ENCODE measurements at regions not wholly inside any gene's neighbourhood (a gene's known extent, or its start where the extent isn't known, plus 50 kb on each side); places are given as distances from the start of the nearest gene placed in this dataset.

GRCh38 chr13:30088312-30088855, 219.0 kb downstream of the KATNAL1 start:
- Histone ChIP-seq H3K36me3 (replicated peaks) (no peaks in the 10 kb centered on the region), H3K9me3 (peaks cover 5% of the 10 kb centered on the region; the same call in 1 of the 2 replicates), H3K4me1 (no peaks in the 10 kb centered on the region), H3K27me3 (ENCODE audit: low read depth) (no peaks in the 10 kb centered on the region), H3K4me3 (no peak overlapping the region)
- in situ Hi-C loops (cut with MboI; ENCODE audit: low sequenced_read_pairs) = no loop called here
- DNase-seq (ENCODE audit: low spot score in 2 of 2) = no peak

DNA sequence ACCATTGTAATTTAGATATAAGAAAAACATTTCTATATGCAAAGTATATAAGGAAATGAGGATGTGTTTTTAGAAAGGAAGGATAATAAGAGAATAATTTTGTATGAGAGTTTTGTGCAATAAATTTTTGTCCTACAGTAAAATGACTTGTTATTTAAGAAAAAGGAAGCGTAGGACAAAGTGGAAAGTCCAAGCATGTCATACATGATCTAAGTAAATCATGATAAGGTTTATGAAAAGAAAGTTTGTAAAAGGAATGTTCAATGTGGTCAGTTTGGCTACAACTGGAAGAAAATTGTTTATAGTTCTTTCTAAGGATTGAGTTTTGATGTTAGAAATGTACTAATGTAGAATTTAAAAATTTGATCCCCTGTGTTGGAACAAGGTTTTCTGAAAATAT, 222.3 kb downstream of the KATNAL1 start:
- in situ Hi-C loops (cut with MboI; ENCODE audit: low sequenced_read_pairs) = no loop called here
- Histone ChIP-seq H3K9me3 (peaks cover 5% of the 10 kb centered on the region; the same call in 1 of the 2 replicates), H3K36me3 (replicated peaks) (no peaks in the 10 kb centered on the region), H3K4me1 (no peaks in the 10 kb centered on the region), H3K27me3 (ENCODE audit: low read depth) (no peaks in the 10 kb centered on the region), H3K4me3 (no peak overlapping the region)
- DNase-seq (ENCODE audit: low spot score in 2 of 2) = no peak

- Histone ChIP-seq H3K4me3 (no peak overlapping the region), H3K9me3 (peaks cover 5% of the 10 kb centered on the region; the same call in 1 of the 2 replicates), H3K4me1 (no peaks in the 10 kb centered on the region), H3K36me3 (replicated peaks) (no peaks in the 10 kb centered on the region), H3K27me3 (ENCODE audit: low read depth) (no peaks in the 10 kb centered on the region)
- no peak for DNase-seq (ENCODE audit: low spot score in 2 of 2)
- in situ Hi-C loops (cut with MboI; ENCODE audit: low sequenced_read_pairs) = no loop called here
Measured at GRCh38 chr13:30082391-30082790, 225.0 kb downstream of the KATNAL1 start.

DNA sequence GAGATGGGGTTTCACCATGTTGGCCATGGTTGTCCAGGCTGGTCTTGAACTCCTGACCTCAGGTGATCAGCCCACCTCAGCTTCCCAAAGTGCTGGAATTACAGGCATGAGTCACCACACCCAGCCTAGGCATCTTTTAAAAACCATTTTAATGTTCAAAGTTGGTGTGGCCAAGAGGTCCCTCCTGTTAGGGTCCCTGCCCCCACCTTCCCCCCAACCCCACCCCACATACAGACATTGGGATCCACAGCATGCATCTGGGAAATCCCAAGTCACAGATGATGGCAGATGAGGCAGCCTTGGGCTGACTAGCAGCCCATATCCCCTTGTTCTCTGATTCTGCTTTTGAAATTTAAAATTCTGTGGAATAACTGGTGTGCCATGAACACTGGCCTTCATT, 226.0 kb downstream of the KATNAL1 start:
- in situ Hi-C loops (cut with MboI; ENCODE audit: low sequenced_read_pairs) = no loop called here
- H3K4me3 ChIP-seq = no peak overlapping the region

DNA sequence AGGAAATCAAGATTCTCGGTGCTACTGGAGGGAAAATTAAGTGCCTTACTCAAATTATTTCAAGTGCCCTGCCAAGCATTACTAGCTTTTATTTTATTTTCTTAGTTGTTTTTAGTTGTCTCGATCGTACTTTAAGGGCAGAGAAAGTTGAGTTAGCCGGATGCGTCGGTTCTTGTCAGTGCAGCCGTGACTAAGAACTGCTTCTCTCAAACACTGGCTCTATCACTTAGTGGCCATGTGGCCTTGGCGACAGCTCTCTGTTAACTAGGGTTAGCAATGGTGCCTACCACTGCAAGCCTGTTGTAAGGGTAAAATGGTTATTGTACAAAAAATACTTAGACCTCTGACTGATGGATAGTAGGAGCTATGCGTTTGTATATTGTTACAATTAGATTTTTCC, 227.8 kb downstream of the KATNAL1 start:
- Histone ChIP-seq H3K27me3 (ENCODE audit: low read depth) (no peaks in the 10 kb centered on the region), H3K36me3 (replicated peaks) (no peaks in the 10 kb centered on the region), H3K9me3 (no peaks in the 10 kb centered on the region), H3K4me3 (no peak overlapping the region), H3K4me1 (no peaks in the 10 kb centered on the region)
- no peak for DNase-seq (ENCODE audit: low spot score in 2 of 2)
- in situ Hi-C loops (cut with MboI; ENCODE audit: low sequenced_read_pairs) = no loop called here

More for the DNA sequence above, 226.0 kb downstream of the KATNAL1 start:
- DNase-seq (ENCODE audit: low spot score in 2 of 2) = no peak
- peaks cover 5% of the 10 kb centered on the region; the same call in 1 of the 2 replicates for H3K9me3 ChIP-seq
- no peaks in the 10 kb centered on the region for H3K36me3 ChIP-seq (replicated peaks)
- H3K27me3 ChIP-seq (ENCODE audit: low read depth) = no peaks in the 10 kb centered on the region
- no peaks in the 10 kb centered on the region for H3K4me1 ChIP-seq

GRCh38 chr13:30078059-30078458, 227.6 kb upstream of the UBL3 start:
- no peak for DNase-seq (ENCODE audit: low spot score in 2 of 2)
- in situ Hi-C loops (cut with MboI; ENCODE audit: low sequenced_read_pairs) = no loop called here
- Histone ChIP-seq H3K4me3 (no peak overlapping the region), H3K36me3 (replicated peaks) (no peaks in the 10 kb centered on the region), H3K4me1 (no peaks in the 10 kb centered on the region), H3K9me3 (no peaks in the 10 kb centered on the region), H3K27me3 (ENCODE audit: low read depth) (no peaks in the 10 kb centered on the region)

GRCh38 chr13:30077240-30077735, 226.9 kb upstream of the UBL3 start:
- Histone ChIP-seq H3K27me3 (ENCODE audit: low read depth) (no peaks in the 10 kb centered on the region), H3K9me3 (no peaks in the 10 kb centered on the region), H3K4me1 (no peaks in the 10 kb centered on the region), H3K36me3 (replicated peaks) (no peaks in the 10 kb centered on the region), H3K4me3 (no peak overlapping the region)
- in situ Hi-C loops (cut with MboI; ENCODE audit: low sequenced_read_pairs) = no loop called here
- no peak for DNase-seq (ENCODE audit: low spot score in 2 of 2)

DNA sequence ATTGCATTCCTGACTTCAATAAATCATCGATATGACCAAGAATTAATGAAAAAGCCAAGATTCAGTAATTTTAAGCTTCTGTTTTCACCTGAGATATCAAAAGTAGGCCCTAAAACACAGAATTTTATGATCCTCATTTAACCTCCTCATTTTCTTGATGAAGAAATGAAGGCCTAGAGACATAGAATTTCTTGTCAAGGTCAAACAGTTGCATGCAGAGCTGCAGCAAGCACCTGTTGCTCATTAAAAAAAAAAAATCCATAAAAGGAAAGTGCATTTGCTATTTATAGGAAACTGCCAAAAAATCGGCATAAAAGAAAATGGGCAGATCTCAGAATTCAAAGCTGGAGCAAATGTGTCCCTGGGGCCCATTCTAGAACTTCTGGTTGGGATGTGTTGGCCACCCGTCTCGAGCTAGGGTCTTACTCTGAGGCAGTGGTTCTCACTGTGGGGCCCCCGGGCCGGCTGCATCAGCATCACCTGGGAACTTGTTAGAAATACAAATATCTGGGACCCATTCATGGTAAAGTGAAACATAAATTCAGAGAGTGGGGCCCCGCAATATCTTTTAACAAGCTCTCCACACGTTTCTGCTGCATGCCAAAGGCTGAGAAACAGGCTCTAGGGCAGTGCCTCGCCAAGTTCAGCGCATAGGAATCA, 224.7 kb upstream of the UBL3 start:
- no peak for DNase-seq (ENCODE audit: low spot score in 2 of 2)
- Histone ChIP-seq H3K36me3 (replicated peaks) (no peaks in the 10 kb centered on the region), H3K27me3 (ENCODE audit: low read depth) (no peaks in the 10 kb centered on the region), H3K9me3 (no peaks in the 10 kb centered on the region), H3K4me1 (no peaks in the 10 kb centered on the region), H3K4me3 (no peak overlapping the region)
- in situ Hi-C loops (cut with MboI; ENCODE audit: low sequenced_read_pairs) = no loop called here

DNA sequence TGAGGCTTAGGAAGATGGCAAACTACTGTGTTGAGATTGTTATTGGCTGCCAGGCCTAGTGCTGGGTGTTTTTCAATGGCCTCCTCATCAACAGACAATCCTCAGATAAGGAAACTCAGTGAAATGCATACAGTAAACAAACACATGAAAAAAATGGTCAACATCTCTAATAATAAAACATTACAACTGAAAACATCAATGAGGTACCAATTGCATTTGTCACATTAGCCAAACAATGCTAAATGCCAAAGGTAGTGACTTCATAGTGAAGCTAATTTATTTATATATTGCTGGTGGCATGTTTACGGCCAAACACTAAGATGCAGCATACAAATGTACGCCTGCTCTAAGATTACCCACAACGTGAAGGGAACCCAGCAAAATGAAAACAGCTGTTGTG, 224.0 kb upstream of the UBL3 start:
- DNase-seq (ENCODE audit: low spot score in 2 of 2) = no peak
- Histone ChIP-seq H3K4me1 (no peaks in the 10 kb centered on the region), H3K4me3 (no peak overlapping the region), H3K36me3 (replicated peaks) (no peaks in the 10 kb centered on the region), H3K9me3 (no peaks in the 10 kb centered on the region), H3K27me3 (ENCODE audit: low read depth) (no peaks in the 10 kb centered on the region)
- in situ Hi-C loops (cut with MboI; ENCODE audit: low sequenced_read_pairs) = no loop called here

- no peaks in the 10 kb centered on the region for H3K36me3 ChIP-seq (replicated peaks)
- H3K4me1 ChIP-seq = peaks cover 2% of the 10 kb centered on the region; the same call in 1 of the 2 replicates
- H3K9me3 ChIP-seq = no peaks in the 10 kb centered on the region
- no peaks in the 10 kb centered on the region for H3K27me3 ChIP-seq (ENCODE audit: low read depth)
- no peak overlapping the region for H3K4me3 ChIP-seq
- no peak for DNase-seq (ENCODE audit: low spot score in 2 of 2)
- in situ Hi-C loops (cut with MboI; ENCODE audit: low sequenced_read_pairs) = no loop called here
Measured at GRCh38 chr13:30072818-30073186, 222.4 kb upstream of the UBL3 start.

- Histone ChIP-seq H3K27me3 (ENCODE audit: low read depth) (no peaks in the 10 kb centered on the region), H3K9me3 (no peaks in the 10 kb centered on the region), H3K4me1 (peaks cover 2% of the 10 kb centered on the region; the same call in 1 of the 2 replicates), H3K4me3 (no peak overlapping the region), H3K36me3 (replicated peaks) (no peaks in the 10 kb centered on the region)
- no peak for DNase-seq (ENCODE audit: low spot score in 2 of 2)
- in situ Hi-C loops (cut with MboI; ENCODE audit: low sequenced_read_pairs) = no loop called here
Measured at GRCh38 chr13:30071969-30072817, 221.8 kb upstream of the UBL3 start.

DNA sequence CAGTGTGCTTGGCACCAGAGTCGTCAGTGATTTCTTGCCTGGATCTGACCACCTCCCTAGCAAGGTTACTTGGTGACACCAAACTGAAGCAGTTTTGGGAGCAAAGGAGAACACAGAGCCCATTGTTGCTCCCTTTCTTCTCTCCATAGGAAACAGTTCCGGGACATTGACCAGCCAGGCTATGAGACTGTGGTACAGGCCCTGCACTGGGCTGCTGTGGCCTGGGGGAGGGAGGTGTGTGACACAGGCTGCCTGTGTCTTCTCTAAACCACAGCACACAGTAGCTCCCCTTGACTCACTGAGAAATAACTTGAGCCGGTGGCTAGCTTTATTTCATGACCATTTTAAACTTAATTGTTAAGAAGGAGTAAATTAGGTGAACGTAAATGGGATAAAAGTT, 214.8 kb upstream of the UBL3 start:
- no peaks in the 10 kb centered on the region for H3K27me3 ChIP-seq (ENCODE audit: low read depth)
- H3K36me3 ChIP-seq (replicated peaks) = no peaks in the 10 kb centered on the region
- no peak for DNase-seq (ENCODE audit: low spot score in 2 of 2)
- in situ Hi-C loops (cut with MboI; ENCODE audit: low sequenced_read_pairs) = no loop called here
- no peak overlapping the region for H3K4me3 ChIP-seq
- no peaks in the 10 kb centered on the region for H3K9me3 ChIP-seq
- peaks cover 2% of the 10 kb centered on the region; the same call in 1 of the 2 replicates for H3K4me1 ChIP-seq

DNA sequence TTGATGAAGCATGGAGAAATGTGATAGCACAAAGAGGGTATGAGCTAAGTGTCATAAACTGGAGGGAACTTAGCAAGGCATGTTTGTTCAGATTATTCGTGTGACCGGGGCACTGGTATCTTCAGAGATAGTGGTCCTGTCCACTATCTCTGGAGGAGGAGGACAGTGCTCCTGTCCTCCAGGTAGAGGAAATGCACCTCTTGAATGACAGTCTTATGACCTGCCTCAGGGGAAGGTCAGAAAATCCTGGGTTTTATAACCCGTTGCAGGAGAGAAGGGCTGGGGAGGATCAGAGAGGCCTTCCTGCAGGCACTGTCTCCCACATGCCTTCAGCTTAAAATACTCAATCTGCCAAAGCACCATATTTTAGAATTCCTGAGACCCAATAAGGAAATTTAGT, 213.5 kb upstream of the UBL3 start:
- H3K27me3 ChIP-seq (ENCODE audit: low read depth) = no peaks in the 10 kb centered on the region
- no peaks in the 10 kb centered on the region for H3K4me1 ChIP-seq
- no peaks in the 10 kb centered on the region for H3K36me3 ChIP-seq (replicated peaks)
- in situ Hi-C loops (cut with MboI; ENCODE audit: low sequenced_read_pairs) = no loop called here
- H3K4me3 ChIP-seq = no peak overlapping the region
- no peak for DNase-seq (ENCODE audit: low spot score in 2 of 2)
- H3K9me3 ChIP-seq = no peaks in the 10 kb centered on the region

- Histone ChIP-seq H3K9me3 (no peaks in the 10 kb centered on the region), H3K4me3 (no peak overlapping the region), H3K36me3 (replicated peaks) (no peaks in the 10 kb centered on the region), H3K27me3 (ENCODE audit: low read depth) (no peaks in the 10 kb centered on the region), H3K4me1 (no peaks in the 10 kb centered on the region)
- in situ Hi-C loops (cut with MboI; ENCODE audit: low sequenced_read_pairs) = no loop called here
- DNase-seq (ENCODE audit: low spot score in 2 of 2) = no peak
Measured at GRCh38 chr13:30061217-30061616, 210.8 kb upstream of the UBL3 start.
